Hepatocyte (in vitro differentiated cells): ENCODE measurements at regions not wholly inside any gene's neighbourhood (a gene's known extent, or its start where the extent isn't known, plus 50 kb on each side); places are given as distances from the start of the nearest gene placed in this dataset.

ENCODE experiments used
- EZH2phosphoT487 ChIP-seq: fragments of 200-600 bp; sonication (generic); IDR thresholded peaks from one replicate; pipeline ENCODE4 v1.6.1; 2018; ENCODE audit warnings: antibody characterized with exemption, mild to moderate bottlenecking, low read depth, moderate library complexity; ENCODE audit not compliant: unreplicated experiment, severe bottlenecking
- TF ChIP-seq, protein P1 (sequence below): fragments of 200-600 bp; sonication (generic); IDR thresholded peaks from 2 replicates; pipeline ENCODE4 v1.5.1; 2016; ENCODE audit warnings: antibody characterized with exemption, mild to moderate bottlenecking; ENCODE audit not compliant: poor library complexity

DNA sequence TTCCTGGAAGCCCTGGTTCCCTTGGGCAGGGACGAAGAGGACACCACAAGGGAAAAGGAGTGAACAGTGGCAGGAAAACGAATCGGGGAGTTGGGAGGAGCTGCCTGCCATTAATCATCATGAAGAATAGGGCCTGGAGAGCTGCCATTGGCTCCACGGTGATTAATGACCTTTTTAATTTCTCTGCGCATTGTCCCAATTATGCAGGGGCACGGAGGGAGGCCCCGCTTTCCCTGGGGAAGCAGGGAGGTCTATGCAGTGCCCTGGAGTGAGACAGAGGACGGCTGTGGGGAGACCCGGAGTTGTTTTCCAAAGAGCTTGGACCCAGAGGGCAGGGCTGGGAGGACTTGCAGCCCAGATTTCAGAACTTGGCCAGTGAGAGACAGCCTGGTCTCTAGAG lies 338.9 kb upstream of the C16orf82 start:
- TF ChIP-seq, protein P1, sequence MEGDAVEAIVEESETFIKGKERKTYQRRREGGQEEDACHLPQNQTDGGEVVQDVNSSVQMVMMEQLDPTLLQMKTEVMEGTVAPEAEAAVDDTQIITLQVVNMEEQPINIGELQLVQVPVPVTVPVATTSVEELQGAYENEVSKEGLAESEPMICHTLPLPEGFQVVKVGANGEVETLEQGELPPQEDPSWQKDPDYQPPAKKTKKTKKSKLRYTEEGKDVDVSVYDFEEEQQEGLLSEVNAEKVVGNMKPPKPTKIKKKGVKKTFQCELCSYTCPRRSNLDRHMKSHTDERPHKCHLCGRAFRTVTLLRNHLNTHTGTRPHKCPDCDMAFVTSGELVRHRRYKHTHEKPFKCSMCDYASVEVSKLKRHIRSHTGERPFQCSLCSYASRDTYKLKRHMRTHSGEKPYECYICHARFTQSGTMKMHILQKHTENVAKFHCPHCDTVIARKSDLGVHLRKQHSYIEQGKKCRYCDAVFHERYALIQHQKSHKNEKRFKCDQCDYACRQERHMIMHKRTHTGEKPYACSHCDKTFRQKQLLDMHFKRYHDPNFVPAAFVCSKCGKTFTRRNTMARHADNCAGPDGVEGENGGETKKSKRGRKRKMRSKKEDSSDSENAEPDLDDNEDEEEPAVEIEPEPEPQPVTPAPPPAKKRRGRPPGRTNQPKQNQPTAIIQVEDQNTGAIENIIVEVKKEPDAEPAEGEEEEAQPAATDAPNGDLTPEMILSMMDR: no peak
- TF ChIP-seq EZH2phosphoT487: no peak
